NB4 (cell line): ENCODE measurements at regions not wholly inside any gene's neighbourhood (a gene's known extent, or its start where the extent isn't known, plus 50 kb on each side); places are given as distances from the start of the nearest gene placed in this dataset.

Source experiments
- CTCF ChIP-seq: IDR thresholded peaks from one replicate; pipeline ENCODE4 v1.5.1; 2012; ENCODE audit warnings: low read depth, low read length
- MAX ChIP-seq: IDR thresholded peaks from 2 replicates; pipeline ENCODE4 v1.6.1; 2011; ENCODE audit warnings: low read depth, low read length
- POLR2A ChIP-seq: IDR thresholded peaks from 2 replicates; pipeline ENCODE4 v1.6.1; 2011; ENCODE audit warnings: mild to moderate bottlenecking; ENCODE audit not compliant: insufficient read length; ENCODE audit errors: extremely low read depth

- TF ChIP-seq MAX (peak; percentile 47), POLR2A (no peak), CTCF (no peak)
Measured at GRCh38 chr11:121688055-121688491, 235.3 kb upstream of the SORL1-AS1 start.
